BE2C (cell line): ENCODE measurements at regions not wholly inside any gene's neighbourhood (a gene's known extent, or its start where the extent isn't known, plus 50 kb on each side); places are given as distances from the start of the nearest gene placed in this dataset.
"Not testable (repeated sequence)": the region's sequence is repeated elsewhere in the genome, so short reads cannot be mapped to it uniquely, and the experiment has no call there.

Source experiments
- DNase-seq: peaks from one replicate; pipeline ENCODE4 v3.0.0-alpha.2; 2020
- H3K27me3 ChIP-seq: fragments of 250-450 bp; sonication (Bioruptor Pico); 2 replicates; pipeline ENCODE4 v1.5.1; 2020; ENCODE audit warnings: mild to moderate bottlenecking
- H3K36me3 ChIP-seq: fragments of 250-450 bp; sonication (Bioruptor Pico); 2 replicates; pipeline ENCODE4 v1.5.1; 2020; ENCODE audit warnings: mild to moderate bottlenecking
- H3K4me1 ChIP-seq: fragments of 250-450 bp; sonication (Bioruptor Pico); 2 replicates; pipeline ENCODE4 v1.5.1; 2020
- H3K4me3 ChIP-seq: 2 replicates; pipeline ENCODE4 v1.5.1; 2011; ENCODE audit warnings: low read depth, low read length
- H3K9me3 ChIP-seq: fragments of 250-450 bp; sonication (Bioruptor Pico); 2 replicates; pipeline ENCODE4 v1.5.1; 2020
- CTCF ChIP-seq: IDR thresholded peaks from 2 replicates; pipeline ENCODE4 v1.5.1; 2012; ENCODE audit warnings: mild to moderate bottlenecking, low read depth, low read length

- H3K9me3 ChIP-seq = no peaks in the 10 kb centered on the region
- H3K36me3 ChIP-seq = no peaks in the 10 kb centered on the region
- no peak overlapping the region for H3K4me3 ChIP-seq
- TF ChIP-seq CTCF = no peak
- no peaks in the 10 kb centered on the region for H3K27me3 ChIP-seq
- H3K4me1 ChIP-seq = no peaks in the 10 kb centered on the region
- DNase-seq = no peak
Observed at GRCh38 chrX:26762253-26762652, 546.3 kb downstream of the MAGEB5 start.

GRCh38 chrX:26755760-26756159 is 539.8 kb downstream of the MAGEB5 start:
- H3K4me3 ChIP-seq, H3K27me3 ChIP-seq, H3K9me3 ChIP-seq, H3K36me3 ChIP-seq, DNase-seq, H3K4me1 ChIP-seq: not testable (repeated sequence)

- Histone ChIP-seq H3K9me3 (no peaks in the 10 kb centered on the region), H3K27me3 (no peaks in the 10 kb centered on the region), H3K4me3 (no peak overlapping the region), H3K4me1 (no peaks in the 10 kb centered on the region), H3K36me3 (no peaks in the 10 kb centered on the region)
- TF ChIP-seq CTCF = no peak
- no peak for DNase-seq
Observed at GRCh38 chrX:26747877-26748276, 531.9 kb downstream of the MAGEB5 start.

GRCh38 chrX:26722666-26723428 is 506.9 kb downstream of the MAGEB5 start:
- no peaks in the 10 kb centered on the region for H3K36me3 ChIP-seq
- H3K4me1 ChIP-seq = no peaks in the 10 kb centered on the region
- no peak overlapping the region for H3K4me3 ChIP-seq
- H3K27me3 ChIP-seq = no peaks in the 10 kb centered on the region
- TF ChIP-seq CTCF = no peak
- no peaks in the 10 kb centered on the region for H3K9me3 ChIP-seq
- DNase-seq = no peak

GRCh38 chrX:26672571-26672970 is 456.6 kb downstream of the MAGEB5 start:
- no peak for TF ChIP-seq CTCF
- Histone ChIP-seq H3K27me3 (no peaks in the 10 kb centered on the region), H3K4me1 (no peaks in the 10 kb centered on the region), H3K9me3 (no peaks in the 10 kb centered on the region), H3K36me3 (no peaks in the 10 kb centered on the region), H3K4me3 (no peak overlapping the region)
- no peak for DNase-seq

- Histone ChIP-seq H3K27me3 (no peaks in the 10 kb centered on the region), H3K36me3 (no peaks in the 10 kb centered on the region), H3K9me3 (no peaks in the 10 kb centered on the region), H3K4me3 (no peak overlapping the region), H3K4me1 (no peaks in the 10 kb centered on the region)
- no peak for TF ChIP-seq CTCF
- DNase-seq = no peak
Observed at GRCh38 chrX:26670521-26670920, 454.6 kb downstream of the MAGEB5 start.
